NCI-H146 (cell line): ENCODE measurements at regions not wholly inside any gene's neighbourhood (a gene's known extent, or its start where the extent isn't known, plus 50 kb on each side); places are given as distances from the start of the nearest gene placed in this dataset.

Experiments used
- DNase-seq: peaks from one replicate; lab custom pipeline; 2025; lab: John Stamatoyannopoulos, UW

GRCh38 chr11:79959318-79959717 is 518.5 kb upstream of the TENM4 start:
- no peak for DNase-seq

DNA sequence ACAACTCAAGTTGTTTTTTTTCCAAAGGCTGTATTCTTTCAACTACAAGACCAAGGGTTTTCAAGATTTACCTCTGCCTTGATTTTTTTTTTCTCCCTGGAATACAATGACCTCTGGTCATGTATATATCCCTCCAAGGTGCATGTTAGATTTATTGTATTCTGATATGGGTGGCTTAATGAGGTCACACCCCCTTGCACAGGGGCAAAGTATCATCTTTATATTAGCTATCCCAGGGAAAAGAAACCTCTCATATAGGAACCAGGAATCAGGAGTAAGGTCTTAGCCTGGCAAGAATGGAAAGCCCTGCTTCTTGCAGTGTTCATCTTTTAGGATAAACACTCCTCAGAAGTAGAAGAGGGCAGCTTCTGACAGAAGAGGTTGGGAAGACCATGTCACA is 516.9 kb upstream of the TENM4 start:
- no peak for DNase-seq

- no peak for DNase-seq
Measured at GRCh38 chr11:79956061-79956460, 515.2 kb upstream of the TENM4 start.

DNA sequence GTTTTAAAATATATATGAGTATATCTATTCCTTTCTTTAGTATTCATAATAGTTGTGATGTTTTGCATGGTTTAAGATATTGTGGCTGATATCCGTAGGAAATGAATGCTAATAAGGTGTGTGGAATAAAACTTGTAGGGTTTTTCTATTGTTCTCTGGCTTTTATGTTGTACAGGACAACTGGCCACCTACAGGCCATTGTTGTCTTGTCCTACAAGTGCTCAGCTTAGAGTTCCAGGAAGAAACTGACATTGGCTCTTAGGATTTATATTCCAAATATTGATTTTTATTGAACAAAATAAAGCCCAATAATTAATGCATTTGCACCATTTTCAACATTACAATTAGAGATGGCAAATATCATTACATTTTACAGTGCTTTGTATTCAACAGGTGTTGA is 512.8 kb upstream of the TENM4 start:
- no peak for DNase-seq

DNA sequence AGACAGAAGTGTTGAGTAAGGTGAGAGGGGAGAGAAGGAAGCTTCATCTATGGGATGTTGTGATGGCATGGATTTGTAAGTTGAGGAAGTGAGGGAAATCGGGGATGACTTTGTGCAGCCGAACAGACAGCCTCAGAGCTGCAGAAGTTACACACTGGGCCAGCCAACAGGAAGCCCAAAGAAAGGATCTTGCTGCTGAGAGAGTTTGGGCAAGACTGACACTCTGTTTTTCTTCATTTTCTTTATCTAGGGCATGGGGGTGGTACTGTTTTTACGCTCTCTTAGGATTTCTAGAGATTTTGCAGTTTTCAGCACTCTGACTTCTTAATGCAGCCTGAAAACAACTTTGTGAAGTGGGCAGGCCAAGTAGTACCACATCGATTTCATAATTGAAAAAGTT is 509.9 kb upstream of the TENM4 start:
- DNase-seq = no peak

- DNase-seq = no peak
Measured at GRCh38 chr11:79950172-79950571, 509.3 kb upstream of the TENM4 start.

- DNase-seq = no peak
Measured at GRCh38 chr11:79949574-79949973, 508.7 kb upstream of the TENM4 start.

DNA sequence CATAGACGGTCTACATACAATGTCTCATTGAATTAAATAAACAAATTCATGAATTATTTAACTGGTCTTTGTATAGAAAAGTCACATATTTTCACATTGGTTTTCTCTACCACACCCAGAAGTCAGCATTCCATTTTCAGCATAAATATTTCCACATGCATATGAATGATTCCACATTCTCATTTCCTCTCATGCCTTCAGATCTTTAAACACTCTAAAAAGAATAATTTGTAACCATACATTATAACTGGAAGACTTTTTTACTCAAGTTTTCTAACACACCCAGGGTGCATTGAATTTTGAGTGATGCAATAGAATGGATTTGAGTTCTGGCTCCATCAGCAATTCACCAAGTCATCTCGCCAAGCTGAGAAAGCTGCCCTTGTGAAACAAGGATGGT is 501.8 kb upstream of the TENM4 start:
- no peak for DNase-seq

DNA sequence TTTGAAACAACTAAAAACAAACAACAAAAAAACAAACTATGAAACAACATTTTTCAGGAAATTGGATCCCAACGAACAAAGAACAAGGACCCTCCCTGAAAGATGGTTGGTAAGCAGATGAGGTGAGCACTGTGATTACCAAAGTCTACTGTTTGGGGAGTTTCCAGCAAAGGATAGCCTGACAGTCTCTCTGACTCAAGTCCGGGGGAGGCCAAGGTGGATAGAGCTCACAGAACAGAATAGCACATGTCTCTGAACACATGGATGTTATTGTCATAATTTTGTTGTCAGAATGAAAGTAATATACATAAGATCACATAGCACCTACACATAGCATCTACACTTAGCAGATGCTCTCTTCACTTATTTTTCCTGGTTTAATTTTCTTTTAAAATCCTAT is 501.3 kb upstream of the TENM4 start:
- no peak for DNase-seq

- DNase-seq = no peak
Measured at GRCh38 chr11:79940974-79941735, 500.3 kb upstream of the TENM4 start.

GRCh38 chr11:79940165-79940564 is 499.3 kb upstream of the TENM4 start:
- DNase-seq = no peak

DNA sequence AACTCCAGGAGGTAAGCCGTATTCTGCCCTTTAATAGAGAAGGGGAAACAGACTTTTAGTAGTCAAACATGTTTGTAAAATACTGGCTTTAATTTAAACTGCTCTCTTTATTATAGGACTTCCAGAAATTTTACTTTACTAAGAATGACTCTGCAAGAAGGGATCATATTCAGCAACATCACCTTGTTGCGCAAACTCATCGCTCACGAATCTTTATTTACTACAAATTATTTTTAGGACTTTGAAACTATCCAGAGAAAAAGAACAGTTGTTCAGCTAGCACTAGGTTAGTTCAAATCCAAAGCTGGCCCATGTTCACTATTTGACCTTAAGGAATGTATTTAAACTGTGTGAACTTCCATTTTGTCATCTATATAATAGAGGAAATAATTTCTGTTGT is 498.3 kb upstream of the TENM4 start:
- no peak for DNase-seq

- no peak for DNase-seq
Measured at GRCh38 chr11:79937676-79938334, 497.0 kb upstream of the TENM4 start.

DNA sequence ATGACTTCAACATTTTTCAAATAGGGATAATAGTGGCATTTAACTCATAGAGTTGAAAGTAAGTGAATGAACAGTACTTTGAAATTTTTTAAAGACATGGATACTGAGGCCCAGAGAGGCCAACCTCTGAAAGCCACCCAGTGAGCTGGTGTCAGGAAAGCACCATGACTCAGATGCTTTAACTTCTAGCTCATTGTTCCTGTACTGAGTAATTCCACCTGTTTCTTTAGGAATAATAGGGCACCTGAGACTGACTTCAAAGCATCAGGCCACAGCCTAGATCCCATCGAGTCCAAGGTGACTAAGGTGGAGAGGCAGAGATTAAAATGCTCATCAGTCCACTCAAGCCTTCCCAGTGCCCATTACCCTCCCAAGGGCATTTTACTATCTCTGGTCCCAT is 491.8 kb upstream of the TENM4 start:
- no peak for DNase-seq

DNA sequence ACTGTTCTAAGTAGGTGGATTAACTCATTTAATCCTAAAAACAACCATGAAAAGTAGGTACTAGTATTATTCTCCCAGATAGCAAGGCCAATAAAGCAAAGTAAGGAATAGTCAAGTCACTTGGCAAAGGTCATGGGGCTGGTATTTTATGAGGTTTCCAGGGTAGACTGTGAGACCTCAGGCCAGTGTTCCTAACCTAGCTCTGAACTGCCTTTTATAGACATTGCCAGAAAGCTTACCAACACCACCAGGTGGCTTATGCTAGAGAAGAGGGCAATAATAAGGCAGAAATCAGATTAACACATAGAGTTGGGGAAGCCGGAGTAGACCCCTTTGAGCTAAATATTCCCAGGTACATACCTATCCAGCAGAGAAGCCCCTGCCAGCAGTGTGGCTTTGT is 490.9 kb upstream of the TENM4 start:
- no peak for DNase-seq

DNA sequence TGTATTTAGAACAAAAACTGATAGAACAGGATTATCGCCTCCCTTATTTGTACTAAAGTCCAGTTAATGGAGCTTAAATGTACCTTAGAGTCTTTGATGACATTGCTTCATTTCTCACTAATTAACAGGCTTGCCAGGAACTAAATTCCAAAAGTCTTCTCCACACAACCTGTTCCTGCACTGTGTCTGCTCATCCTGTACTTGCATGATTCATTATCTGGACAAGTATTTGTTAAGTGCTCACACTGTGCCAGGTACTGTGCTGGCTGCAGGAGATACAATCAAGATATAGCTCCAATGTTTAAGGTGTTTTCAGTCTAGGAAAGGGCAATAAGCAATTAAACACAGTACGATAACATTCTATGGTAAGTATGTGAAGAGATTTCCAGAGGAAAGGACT is 485.9 kb upstream of the TENM4 start:
- DNase-seq = no peak

GRCh38 chr11:79925570-79925969 is 484.7 kb upstream of the TENM4 start:
- no peak for DNase-seq

- no peak for DNase-seq
Measured at GRCh38 chr11:79922641-79923040, 481.8 kb upstream of the TENM4 start.

- DNase-seq = no peak
Measured at GRCh38 chr11:79920480-79920879, 479.6 kb upstream of the TENM4 start.

DNA sequence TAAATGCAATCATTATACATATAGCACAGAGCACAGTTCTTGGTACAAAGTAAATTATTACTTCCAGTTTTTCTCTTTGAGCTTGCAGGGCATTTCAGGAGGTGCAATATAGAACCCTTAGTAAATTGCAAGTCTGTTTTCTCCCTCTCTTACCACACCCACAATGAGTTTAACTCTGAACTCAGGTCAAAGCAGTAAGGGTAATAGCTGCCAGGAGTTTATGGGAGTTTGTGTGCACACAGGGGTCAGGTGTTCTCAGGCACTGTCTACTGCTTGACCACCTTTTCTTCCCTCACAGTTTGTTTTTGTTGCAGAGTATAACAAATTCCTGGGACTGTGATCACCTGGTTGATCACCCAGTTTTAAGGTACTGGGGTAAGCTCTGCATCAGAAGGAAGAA is 478.5 kb upstream of the TENM4 start:
- DNase-seq = no peak

- no peak for DNase-seq
Measured at GRCh38 chr11:79918846-79919245, 478.0 kb upstream of the TENM4 start.

- DNase-seq = no peak
Measured at GRCh38 chr11:79906164-79906563, 465.3 kb upstream of the TENM4 start.

GRCh38 chr11:79902493-79902892 is 461.7 kb upstream of the TENM4 start:
- DNase-seq = no peak

- DNase-seq = no peak
Measured at GRCh38 chr11:79897896-79898295, 457.1 kb upstream of the TENM4 start.
